CD4-positive, alpha-beta T cell (primary cell): ENCODE measurements at regions not wholly inside any gene's neighbourhood (a gene's known extent, or its start where the extent isn't known, plus 50 kb on each side); places are given as distances from the start of the nearest gene placed in this dataset.

ENCODE experiments used
- ATAC-seq: fragments of 200-7000 bp; cut with Tn5 transposase; one replicate; pipeline ENCODE4 v1.10.0; 2022; ENCODE audit warnings: mild to moderate bottlenecking; ENCODE audit not compliant: poor library complexity
- CTCF ChIA-PET: fragments of 350-600 bp; sonication (Branson Sonifier 250); formaldehyde crosslinking; loops from one replicate; lab custom pipeline; 2021; ENCODE audit warnings: antibody characterized with exemption, inconsistent platforms; lab: Charles Lee
- POLR2A ChIA-PET: fragments of 350-600 bp; sonication (Branson Sonifier 250); formaldehyde crosslinking; loops from one replicate; lab custom pipeline; 2021; ENCODE audit warnings: antibody characterized with exemption, inconsistent platforms; lab: Charles Lee
- DNase-seq, 14 experiments: peaks; one replicate each; pipeline ENCODE4 v3.0.0-alpha.2; 2013 to 2020; ENCODE audit warnings: mixed read lengths in 2 of 14
- H3K27ac ChIP-seq, 2 donors: one replicate each; pipeline versions ENCODE4 v1.5.1 to v1.7.0; 2013; ENCODE audit warnings: low read length in 2 of 2, low read depth in 1 of 2, mild to moderate bottlenecking in 1 of 2
- H3K27me3 ChIP-seq, 2 experiments: 1 replicate in 1 of 2; 2 replicates in 1 of 2; pipeline versions ENCODE4 v1.6.1 to v1.7.0; 2013; ENCODE audit warnings: low read length in 2 of 2, control low read depth in 1 of 2, mild to moderate bottlenecking in 1 of 2, moderate library complexity in 1 of 2; ENCODE audit not compliant: insufficient read depth in 2 of 2, control insufficient read depth in 1 of 2
- H3K36me3 ChIP-seq: one replicate; pipeline ENCODE4 v1.6.1; 2013; ENCODE audit warnings: low read length, control low read depth; ENCODE audit not compliant: insufficient read depth
- H3K4me1 ChIP-seq: one replicate; pipeline ENCODE4 v1.6.1; 2013; ENCODE audit warnings: low read length, control low read depth; ENCODE audit not compliant: insufficient read depth
- H3K4me3 ChIP-seq: one replicate; pipeline ENCODE4 v1.5.1; 2013; ENCODE audit warnings: mild to moderate bottlenecking, low read length, moderate library complexity
- H3K9me3 ChIP-seq, 2 experiments: 1 replicate in 1 of 2; 2 replicates in 1 of 2; pipeline versions ENCODE4 v1.6.1 to v1.7.0; 2013; ENCODE audit warnings: low read length in 2 of 2, mild to moderate bottlenecking in 2 of 2, control low read depth in 1 of 2, moderate library complexity in 1 of 2; ENCODE audit not compliant: control insufficient read depth in 1 of 2, insufficient read depth in 1 of 2
- H3K27ac Mint-ChIP-seq: one replicate; pipeline ENCODE4 v1.8.0; 2020; ENCODE audit warnings: mixed read lengths
- H3K27me3 Mint-ChIP-seq: one replicate; pipeline ENCODE4 v1.8.0; 2021; ENCODE audit warnings: mixed read lengths
- H3K36me3 Mint-ChIP-seq: one replicate; pipeline ENCODE4 v1.8.0; 2021; ENCODE audit warnings: low read depth, mixed read lengths
- H3K4me1 Mint-ChIP-seq: one replicate; pipeline ENCODE4 v1.8.0; 2021; ENCODE audit warnings: low read depth, mixed read lengths
- H3K4me3 Mint-ChIP-seq: one replicate; pipeline ENCODE4 v1.8.0; 2020; ENCODE audit warnings: mild to moderate bottlenecking, mixed read lengths
- H3K9me3 Mint-ChIP-seq: one replicate; pipeline ENCODE4 v1.8.0; 2020; ENCODE audit warnings: mixed read lengths
- CTCF ChIP-seq: fragments of 200-600 bp; IDR thresholded peaks from one replicate; pipeline ENCODE4 v1.8.0; 2022; ENCODE audit warnings: antibody characterized with exemption, mild to moderate bottlenecking
- intact Hi-C, 2 experiments: fragments of 100-400 bp; cut with DNase I in 1 of 2; cut with micrococcal nuclease in 1 of 2; formaldehyde crosslinking; loops; one replicate each; pipeline versions ENCODE4 v1.15.1 to v1.9.0; 2023 to 2025; cut with DNase I, micrococcal nuclease

GRCh38 chrX:126338916-126339315, 172.8 kb upstream of the DCAF12L2 start:
- ChIA-PET CTCF (interaction anchor here (1.1 kb wide), 1 partner anchor 82 kb away, joined by 3 read pairs; no protein-coding TSS in a partner anchor), POLR2A (no interaction called here)
- no peaks in the 10 kb centered on the region for H3K4me1 Mint-ChIP-seq
- no peak overlapping the region for H3K4me3 Mint-ChIP-seq
- no peaks in the 10 kb centered on the region for H3K9me3 Mint-ChIP-seq
- H3K9me3 ChIP-seq: peaks cover 0 to 3% of the 10 kb centered on the region in 2 experiments
- no peaks in the 10 kb centered on the region for H3K36me3 ChIP-seq
- intact Hi-C loops: no loop called here
- no peaks in the 10 kb centered on the region for H3K36me3 Mint-ChIP-seq
- no peak overlapping the region for H3K4me3 ChIP-seq
- H3K27me3 Mint-ChIP-seq: no peaks in the 10 kb centered on the region
- H3K27ac Mint-ChIP-seq: no peak overlapping the region
- no peak overlapping the region for H3K27ac ChIP-seq
- DNase-seq (no peak), ATAC-seq (no peak)
- H3K4me1 ChIP-seq: no peaks in the 10 kb centered on the region
- no peaks in the 10 kb centered on the region for H3K27me3 ChIP-seq
- no peak for TF ChIP-seq CTCF

GRCh38 chrX:126300401-126300800, 134.3 kb upstream of the DCAF12L2 start:
- no peaks in the 10 kb centered on the region for H3K36me3 ChIP-seq
- ATAC-seq (no peak), DNase-seq (no peak)
- peaks cover 5% of the 10 kb centered on the region for H3K9me3 Mint-ChIP-seq
- no peak overlapping the region for H3K27ac Mint-ChIP-seq
- H3K4me3 ChIP-seq: no peak overlapping the region
- POLR2A ChIA-PET: no interaction called here
- no peaks in the 10 kb centered on the region for H3K9me3 ChIP-seq
- no peaks in the 10 kb centered on the region for H3K4me1 ChIP-seq
- H3K4me1 Mint-ChIP-seq: no peaks in the 10 kb centered on the region
- no peak for TF ChIP-seq CTCF
- H3K27me3 Mint-ChIP-seq: no peaks in the 10 kb centered on the region
- H3K27ac ChIP-seq: no peak overlapping the region
- intact Hi-C loops: no loop called here
- H3K36me3 Mint-ChIP-seq: no peaks in the 10 kb centered on the region
- no peaks in the 10 kb centered on the region for H3K27me3 ChIP-seq
- no peak overlapping the region for H3K4me3 Mint-ChIP-seq
- CTCF ChIA-PET: no interaction called here

- DNase-seq (no peak), ATAC-seq (no peak)
- H3K27ac Mint-ChIP-seq: no peak overlapping the region
- H3K4me3 Mint-ChIP-seq: no peak overlapping the region
- no peaks in the 10 kb centered on the region for H3K36me3 Mint-ChIP-seq
- no peaks in the 10 kb centered on the region for H3K9me3 Mint-ChIP-seq
- Histone ChIP-seq H3K36me3 (no peaks in the 10 kb centered on the region), H3K27me3 (no peaks in the 10 kb centered on the region), H3K4me1 (no peaks in the 10 kb centered on the region), H3K4me3 (no peak overlapping the region), H3K27ac (no peak overlapping the region), H3K9me3 (peaks cover 0 to 8% of the 10 kb centered on the region in 2 experiments)
- ChIA-PET CTCF (no interaction called here), POLR2A (no interaction called here)
- TF ChIP-seq CTCF: no peak
- no peaks in the 10 kb centered on the region for H3K27me3 Mint-ChIP-seq
- no peaks in the 10 kb centered on the region for H3K4me1 Mint-ChIP-seq
- intact Hi-C loops: no loop called here
Measured at GRCh38 chrX:126272795-126273497, 106.9 kb upstream of the DCAF12L2 start.
